Activated CD8-positive, alpha-beta memory T cell treated with anti-CD3 and anti-CD28 coated beads for 36 hours (primary cell): ENCODE measurements at regions not wholly inside any gene's neighbourhood (a gene's known extent, or its start where the extent isn't known, plus 50 kb on each side); places are given as distances from the start of the nearest gene placed in this dataset.

ENCODE experiments used
- CTCF ChIA-PET: fragments of 350-600 bp; sonication (Branson Sonifier 250); formaldehyde crosslinking; loops from one replicate; lab custom pipeline; 2021; ENCODE audit warnings: antibody characterized with exemption; lab: Charles Lee
- POLR2A ChIA-PET: fragments of 350-600 bp; sonication (Branson Sonifier 250); formaldehyde crosslinking; loops from one replicate; lab custom pipeline; 2021; ENCODE audit warnings: antibody characterized with exemption; lab: Charles Lee

DNA sequence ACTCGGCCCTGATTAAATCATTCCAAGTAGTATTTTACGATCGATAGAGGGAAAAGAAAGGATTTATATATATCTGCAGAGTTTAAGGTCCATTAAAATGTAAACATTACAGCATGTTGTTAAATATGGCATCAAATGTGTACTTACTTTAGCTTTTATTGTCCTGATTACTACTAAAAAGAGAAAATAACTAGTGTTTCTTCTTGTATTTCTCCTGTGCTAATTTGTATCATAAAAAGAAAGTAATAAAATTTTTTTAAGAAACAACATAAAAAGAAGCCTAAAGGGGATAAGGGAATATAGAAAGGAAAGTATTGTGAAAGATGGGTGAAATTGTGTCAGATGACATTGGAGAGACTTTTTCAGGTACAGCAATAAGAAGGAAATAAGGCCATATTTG, 300.3 kb upstream of the ARSJ start:
- CTCF ChIA-PET = no interaction called here
- POLR2A ChIA-PET = no interaction called here

- ChIA-PET POLR2A (no interaction called here), CTCF (no interaction called here)
Observed at GRCh38 chr4:114280645-114281044, 301.2 kb upstream of the ARSJ start.

- ChIA-PET POLR2A (no interaction called here), CTCF (no interaction called here)
Observed at GRCh38 chr4:114281164-114281960, 301.9 kb upstream of the ARSJ start.

GRCh38 chr4:114282937-114283336, 303.5 kb upstream of the ARSJ start:
- ChIA-PET POLR2A (no interaction called here), CTCF (no interaction called here)

DNA sequence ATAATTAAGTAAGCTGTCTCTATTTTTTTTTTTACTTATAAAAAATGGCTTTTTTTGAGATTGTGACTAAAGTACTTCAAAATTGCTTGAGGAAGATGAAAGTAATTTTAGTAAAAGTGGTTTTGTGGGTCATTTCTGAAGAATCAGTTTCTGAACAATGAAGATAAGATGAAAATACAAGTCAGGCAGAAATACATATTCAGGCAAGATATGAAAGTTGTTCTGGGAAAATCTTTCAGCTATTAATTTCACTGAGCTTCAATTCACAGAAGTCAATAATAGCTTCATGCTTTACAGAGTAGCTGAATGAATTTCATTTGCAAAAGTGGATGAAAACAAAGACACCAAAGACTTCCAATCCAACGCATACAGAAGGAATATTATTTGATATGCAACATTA, 305.2 kb upstream of the ARSJ start:
- CTCF ChIA-PET = no interaction called here
- POLR2A ChIA-PET = no interaction called here

DNA sequence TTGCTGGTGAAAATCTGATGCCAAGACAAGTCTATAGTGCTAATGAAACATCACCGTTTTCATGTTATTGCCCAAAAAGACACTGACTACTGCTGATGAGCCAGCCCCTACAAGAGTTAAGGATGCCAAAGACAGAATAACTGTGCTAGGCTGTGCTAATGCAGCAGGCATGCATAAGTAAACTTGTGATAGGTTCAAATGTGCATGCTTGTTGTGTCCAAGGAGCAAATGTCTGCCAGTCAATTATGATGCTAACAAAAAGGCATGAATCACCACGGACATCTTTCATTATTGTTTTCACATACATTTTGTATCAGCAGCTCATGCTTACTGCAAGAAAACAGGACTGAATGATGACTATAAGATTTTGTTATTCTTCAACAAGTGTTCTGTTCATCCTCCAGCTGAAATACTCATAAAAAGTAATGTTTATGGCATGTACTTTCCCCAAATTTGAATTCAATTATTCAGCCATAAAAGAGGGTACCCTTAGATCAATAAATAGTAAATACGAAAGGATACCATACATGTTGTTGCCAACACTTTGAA, 306.9 kb upstream of the ARSJ start:
- ChIA-PET CTCF (no interaction called here), POLR2A (no interaction called here)

- CTCF ChIA-PET = no interaction called here
- POLR2A ChIA-PET = no interaction called here
Observed at GRCh38 chr4:114287079-114287696, 307.7 kb upstream of the ARSJ start.

DNA sequence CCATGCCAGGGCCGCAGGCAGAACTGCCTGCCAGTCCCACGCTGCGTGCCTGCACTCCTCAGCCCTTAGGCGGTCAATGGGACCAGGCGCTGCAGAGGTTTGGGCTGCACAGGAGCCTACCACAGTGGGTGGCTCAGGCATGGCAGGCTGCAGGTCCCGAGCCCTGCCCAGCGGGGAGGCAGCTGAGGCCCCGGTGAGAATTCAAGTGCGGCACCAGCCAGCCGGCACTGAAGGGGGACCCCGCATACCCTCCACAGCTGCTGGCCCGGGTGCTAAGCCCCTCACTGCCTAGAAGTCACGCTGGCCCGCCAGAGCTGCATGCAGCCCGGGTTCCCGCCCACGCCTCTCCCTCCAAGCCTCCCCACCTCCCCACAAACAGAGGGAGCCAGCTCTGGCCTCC, 302.5 kb upstream of the UGT8 start:
- CTCF ChIA-PET = no interaction called here
- POLR2A ChIA-PET = no interaction called here

- CTCF ChIA-PET = no interaction called here
- POLR2A ChIA-PET = no interaction called here
Observed at GRCh38 chr4:114302472-114302871, 296.1 kb upstream of the UGT8 start.

DNA sequence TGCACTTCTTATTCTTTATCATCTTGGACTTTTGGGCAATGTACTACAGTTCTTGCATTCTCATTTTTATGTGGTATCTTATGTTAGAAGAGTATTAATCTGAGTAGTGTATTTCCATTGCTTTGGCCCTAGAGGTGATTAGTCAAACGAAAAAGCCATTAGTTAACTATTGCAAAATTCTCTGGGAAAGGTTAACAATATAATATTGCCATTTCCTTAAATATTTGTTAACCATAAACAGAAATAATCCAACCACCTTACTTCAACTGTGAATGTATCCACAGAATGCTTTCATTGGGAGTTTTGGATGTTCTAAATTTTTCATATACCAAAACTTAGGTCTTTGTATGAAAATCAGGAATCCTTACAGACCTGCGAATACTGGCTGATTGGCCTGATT, 294.6 kb upstream of the UGT8 start:
- ChIA-PET CTCF (no interaction called here), POLR2A (no interaction called here)

DNA sequence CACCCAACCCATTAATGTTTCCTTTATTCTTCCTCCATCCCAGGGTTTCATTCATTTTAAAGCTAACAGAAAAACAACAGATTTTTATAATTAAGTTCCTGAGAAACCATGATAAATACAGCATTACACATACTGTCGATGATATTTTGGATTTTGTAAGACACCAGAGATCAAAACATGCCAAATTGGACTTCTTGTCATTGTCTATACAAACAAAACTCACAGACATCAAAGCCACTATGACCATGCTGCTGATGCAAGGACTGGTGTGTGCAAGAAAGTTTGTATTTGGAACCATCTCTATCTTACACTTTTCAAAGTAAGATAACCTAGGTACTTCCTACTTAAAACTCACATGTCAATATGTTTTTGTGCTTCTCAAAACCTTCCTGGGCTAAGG, 294.0 kb upstream of the UGT8 start:
- ChIA-PET CTCF (no interaction called here), POLR2A (no interaction called here)

GRCh38 chr4:114306946-114307345, 291.7 kb upstream of the UGT8 start:
- POLR2A ChIA-PET = no interaction called here

DNA sequence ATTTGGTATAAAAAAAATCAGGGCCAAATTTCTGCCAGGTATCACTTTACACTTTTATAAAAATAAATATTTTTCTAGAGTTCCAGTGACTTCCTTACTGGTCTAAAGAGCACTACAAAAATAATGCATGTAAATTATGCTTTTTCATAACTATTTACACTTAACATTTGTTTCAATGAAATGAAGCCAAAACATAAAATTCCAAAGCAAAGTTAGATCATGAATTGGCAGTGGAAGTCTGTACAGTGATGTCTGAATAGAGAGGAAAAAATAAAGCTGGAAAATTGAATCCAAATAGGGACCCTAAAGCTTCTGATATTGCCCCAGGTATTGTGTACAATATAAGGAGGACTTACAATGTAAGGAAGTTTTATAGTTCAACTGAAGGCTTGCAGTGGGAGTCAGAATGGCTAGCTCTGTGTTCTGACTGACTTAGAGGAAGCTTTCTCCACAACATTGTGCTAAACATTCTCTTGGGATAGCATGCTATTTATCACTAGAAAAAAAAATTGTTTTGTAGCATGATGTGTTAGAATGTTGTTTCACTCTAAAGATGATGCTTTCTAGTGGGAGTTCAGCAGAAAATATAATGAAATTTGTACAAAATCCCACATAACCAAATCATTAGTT, 288.2 kb upstream of the UGT8 start:
- ChIA-PET CTCF (no interaction called here), POLR2A (no interaction called here)

More at GRCh38 chr4:114306946-114307345, 291.7 kb upstream of the UGT8 start:
- CTCF ChIA-PET = no interaction called here

- CTCF ChIA-PET = no interaction called here
- POLR2A ChIA-PET = no interaction called here
Observed at GRCh38 chr4:114311787-114312186, 286.8 kb upstream of the UGT8 start.

GRCh38 chr4:114312338-114312737, 286.3 kb upstream of the UGT8 start:
- CTCF ChIA-PET = no interaction called here
- POLR2A ChIA-PET = no interaction called here

DNA sequence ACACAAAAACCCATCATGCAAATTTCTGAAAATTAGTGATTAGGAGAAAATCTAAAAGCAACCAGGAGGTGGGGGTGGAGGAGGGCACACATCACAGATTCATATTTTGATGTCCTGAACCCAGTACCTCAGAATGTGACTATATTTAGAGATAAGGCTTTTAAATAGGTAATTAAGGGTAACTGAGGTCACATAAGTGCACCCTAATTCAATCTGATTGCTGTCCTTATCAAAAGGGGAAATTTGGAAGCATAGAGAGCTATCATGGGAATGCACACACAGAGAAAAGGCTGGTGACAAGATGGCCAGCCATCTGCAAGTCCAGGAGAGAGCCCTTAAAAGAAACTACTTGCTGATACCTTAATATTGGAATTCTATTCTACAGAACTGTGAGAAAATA, 281.8 kb upstream of the UGT8 start:
- ChIA-PET POLR2A (no interaction called here), CTCF (no interaction called here)

GRCh38 chr4:114317564-114317963, 281.0 kb upstream of the UGT8 start:
- ChIA-PET CTCF (no interaction called here), POLR2A (no interaction called here)

DNA sequence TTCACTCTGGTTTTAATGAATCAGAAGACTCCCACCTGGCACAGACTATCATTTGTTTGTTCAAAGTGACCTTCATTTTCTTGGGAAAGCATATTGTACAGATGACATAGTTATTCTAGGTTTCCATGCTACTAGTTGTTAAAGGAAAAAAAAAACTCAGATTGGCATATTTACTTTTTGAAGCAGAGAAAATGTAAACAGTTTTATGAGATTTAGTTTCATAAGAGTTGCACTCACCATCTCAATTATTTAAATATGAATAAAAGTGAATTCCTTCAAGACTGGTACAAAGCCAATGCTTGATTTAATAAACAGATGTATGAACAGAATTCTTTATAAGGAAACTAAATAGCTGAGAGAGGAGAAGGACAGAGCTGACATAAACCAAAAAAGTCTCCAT, 280.3 kb upstream of the UGT8 start:
- ChIA-PET CTCF (no interaction called here), POLR2A (no interaction called here)

DNA sequence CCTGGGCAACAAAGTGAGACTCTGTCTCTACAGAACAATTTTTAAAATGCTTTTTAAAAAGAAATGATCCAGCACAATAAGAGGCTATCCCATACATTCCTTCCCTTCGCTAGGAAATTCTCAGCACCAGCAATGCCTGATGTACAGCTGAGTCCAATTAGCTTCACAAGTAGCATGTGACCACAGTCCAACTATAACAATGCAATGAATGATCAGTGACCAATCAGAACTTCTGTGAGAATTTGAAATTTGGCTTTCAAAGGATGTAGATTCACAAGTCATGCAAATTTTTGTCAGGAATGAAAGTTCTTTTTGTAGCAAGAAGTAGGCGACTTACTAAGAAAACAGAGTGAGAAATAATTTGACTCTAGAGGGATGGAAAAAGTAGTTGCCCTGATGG, 278.5 kb upstream of the UGT8 start:
- ChIA-PET CTCF (no interaction called here), POLR2A (no interaction called here)

GRCh38 chr4:114321366-114321765, 277.2 kb upstream of the UGT8 start:
- CTCF ChIA-PET = no interaction called here

GRCh38 chr4:114323841-114324240, 274.8 kb upstream of the UGT8 start:
- CTCF ChIA-PET = no interaction called here
- POLR2A ChIA-PET = no interaction called here

More at GRCh38 chr4:114321366-114321765, 277.2 kb upstream of the UGT8 start:
- POLR2A ChIA-PET = no interaction called here
